Epidermal melanocyte (primary cell): ENCODE measurements at regions not wholly inside any gene's neighbourhood (a gene's known extent, or its start where the extent isn't known, plus 50 kb on each side); places are given as distances from the start of the nearest gene placed in this dataset.

Experiments used
- DNase-seq: peaks from one replicate; pipeline ENCODE4 v3.0.0; 2011; ENCODE audit warnings: low spot score; ENCODE audit not compliant: insufficient read length

DNA sequence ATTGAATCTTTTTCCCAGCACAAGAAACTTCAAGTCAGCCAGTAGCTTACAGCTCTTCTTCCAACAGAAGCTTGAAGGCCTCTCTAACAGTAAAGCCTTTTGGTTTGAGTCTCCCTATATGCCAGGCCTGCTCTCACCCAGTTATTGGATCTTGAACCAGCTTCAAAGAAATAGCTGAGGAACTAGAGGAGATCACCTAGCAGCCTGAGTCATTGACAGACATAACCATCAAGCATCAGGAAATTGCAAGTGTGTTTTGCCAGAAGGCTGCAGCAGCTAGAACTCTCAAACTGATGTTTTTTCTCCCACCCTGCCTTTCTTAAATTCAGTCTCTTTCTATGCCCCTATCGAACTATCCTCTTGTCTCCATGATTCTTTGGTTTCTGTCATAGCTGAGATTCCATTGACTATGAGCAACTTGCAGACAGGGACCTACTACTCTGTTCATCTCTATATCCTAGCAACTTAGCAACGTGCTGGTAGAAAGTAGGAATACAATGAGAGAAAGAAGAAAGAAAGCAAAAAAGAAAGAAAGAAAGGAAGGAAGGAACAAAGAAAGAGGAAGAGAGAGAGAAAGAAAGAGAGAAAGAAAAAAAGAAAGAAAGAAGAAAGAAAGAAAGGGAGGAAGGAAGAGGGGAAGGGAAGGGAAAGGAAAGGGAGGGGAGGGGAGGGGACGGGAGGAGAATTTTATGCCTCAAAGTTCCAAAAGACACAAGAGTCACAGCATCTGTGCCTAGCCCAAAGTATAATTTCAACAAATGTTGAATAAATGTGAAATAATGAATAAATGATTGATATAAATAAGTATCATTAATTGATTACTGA lies 60.0 kb upstream of the FGGY start:
- no peak for DNase-seq

DNA sequence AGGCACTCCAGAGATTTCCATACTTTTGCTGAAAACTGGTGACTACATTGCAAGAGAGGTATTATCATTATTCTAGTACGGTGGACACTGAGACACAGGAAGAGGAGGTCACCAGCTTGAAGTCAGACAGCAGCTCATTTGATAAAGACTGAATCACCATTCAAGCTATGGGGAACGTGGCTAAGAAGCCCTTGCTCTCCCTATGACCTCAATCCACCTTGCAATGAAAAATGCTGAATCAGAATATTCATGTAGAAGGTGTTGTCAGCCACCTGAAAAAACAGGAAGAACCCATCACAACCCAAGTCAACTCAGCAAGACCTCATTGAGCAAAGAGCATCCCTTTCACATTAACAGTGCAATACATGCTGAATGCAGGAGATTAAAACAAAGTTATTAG lies 59.0 kb upstream of the FGGY start:
- no peak for DNase-seq

DNA sequence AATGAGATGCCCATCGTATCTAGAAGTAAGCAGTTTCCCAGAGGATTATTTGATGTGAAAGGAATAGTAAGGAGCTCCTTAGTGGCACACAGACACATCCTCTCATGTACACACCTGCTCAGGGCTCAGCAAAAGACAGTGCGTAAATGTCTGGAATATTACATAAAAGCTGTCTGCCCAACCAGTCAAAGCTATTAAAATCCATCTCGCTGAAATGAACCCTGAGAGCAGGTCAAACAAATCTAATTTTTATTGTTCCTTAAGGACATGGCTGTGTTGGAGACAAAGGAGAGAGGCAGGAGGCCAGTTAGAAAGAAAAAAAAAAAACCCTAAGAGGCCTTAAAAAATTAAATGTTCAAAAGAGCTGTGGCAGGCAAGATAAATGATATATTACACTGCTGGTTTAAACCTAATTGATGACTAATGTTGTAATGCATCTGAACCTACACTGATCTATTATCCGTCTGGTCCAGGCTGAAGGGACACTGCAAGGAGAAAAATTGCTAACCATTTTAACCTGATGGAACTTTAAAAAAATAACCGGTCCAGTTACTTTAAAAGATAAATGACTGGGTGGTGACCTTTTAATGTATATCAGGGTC lies 58.5 kb upstream of the FGGY start:
- DNase-seq = no peak

DNA sequence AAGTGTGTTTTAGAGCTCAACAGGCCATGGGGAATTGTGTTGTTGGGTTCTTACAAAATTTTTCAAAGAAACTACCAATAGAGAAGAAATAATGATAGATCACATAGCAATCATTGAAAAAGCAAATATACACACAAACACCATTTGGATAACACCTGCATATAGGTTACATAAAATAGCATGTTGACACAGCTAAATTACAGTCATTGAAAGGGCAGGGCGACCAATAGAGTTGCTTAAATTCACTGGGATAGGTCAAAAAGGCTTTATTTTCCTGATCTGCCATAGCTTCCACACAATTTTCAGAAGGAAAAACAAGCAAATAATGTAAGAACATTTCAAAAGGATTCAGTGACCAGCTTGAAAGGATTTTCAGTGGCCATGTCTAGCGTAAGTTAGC lies 57.9 kb upstream of the FGGY start:
- DNase-seq = no peak

DNA sequence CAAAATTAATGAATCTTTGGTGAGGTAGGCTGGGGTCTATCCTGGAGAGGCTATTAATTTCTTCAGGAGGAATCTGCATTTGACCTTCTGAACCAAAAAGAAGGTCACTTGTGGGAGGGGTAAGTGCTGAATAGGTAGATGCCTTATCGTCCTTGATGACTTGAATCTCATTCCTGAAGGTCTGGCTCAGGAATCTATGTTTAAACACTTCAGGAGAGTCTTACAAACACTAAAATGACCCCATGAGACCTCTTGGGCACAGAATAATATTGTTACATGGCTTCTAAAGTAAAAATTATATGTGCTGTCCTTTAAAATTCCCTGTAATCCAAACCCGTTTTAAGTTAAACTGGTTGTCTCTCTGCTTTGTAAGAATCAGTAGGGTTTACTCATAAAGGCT lies 55.0 kb upstream of the FGGY start:
- DNase-seq = no peak

DNA sequence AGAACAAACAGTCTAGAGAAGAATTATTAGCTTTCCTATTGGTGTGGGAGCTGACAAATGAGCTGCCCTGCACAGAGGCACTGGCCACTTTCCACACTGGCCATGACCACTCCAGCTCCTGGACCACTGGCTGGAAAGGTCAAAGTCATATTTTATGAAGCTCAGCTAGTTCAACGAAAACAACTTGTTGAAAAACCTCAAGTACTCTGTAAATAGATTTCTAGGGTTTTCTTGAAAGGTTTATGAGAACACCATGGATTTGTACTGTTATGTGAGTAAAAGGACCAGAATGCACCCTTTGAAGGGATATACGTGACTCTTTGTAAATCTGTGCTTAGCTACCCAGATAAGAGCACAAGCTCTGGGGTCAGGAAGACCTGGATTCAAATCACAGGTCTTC lies 54.5 kb upstream of the FGGY start:
- no peak for DNase-seq

DNA sequence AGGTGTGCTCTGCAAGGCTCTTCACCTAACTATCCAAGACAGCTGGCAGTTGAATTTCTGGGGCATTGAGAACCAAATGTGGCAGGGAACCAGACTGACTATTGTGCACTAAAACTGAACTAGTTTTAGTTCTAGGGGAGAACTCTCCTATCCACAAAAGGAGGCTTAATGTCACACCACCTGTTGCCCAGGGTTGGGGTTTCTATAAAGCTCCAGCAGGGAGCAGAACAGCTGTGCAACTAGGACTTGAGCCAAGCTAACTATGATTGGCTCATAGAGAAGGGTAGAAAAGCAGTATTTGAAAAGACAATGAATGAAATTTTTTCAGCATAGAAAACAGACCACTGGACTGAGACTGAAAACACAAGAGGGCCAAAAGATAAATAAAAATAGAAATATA lies 53.3 kb upstream of the FGGY start:
- no peak for DNase-seq

DNA sequence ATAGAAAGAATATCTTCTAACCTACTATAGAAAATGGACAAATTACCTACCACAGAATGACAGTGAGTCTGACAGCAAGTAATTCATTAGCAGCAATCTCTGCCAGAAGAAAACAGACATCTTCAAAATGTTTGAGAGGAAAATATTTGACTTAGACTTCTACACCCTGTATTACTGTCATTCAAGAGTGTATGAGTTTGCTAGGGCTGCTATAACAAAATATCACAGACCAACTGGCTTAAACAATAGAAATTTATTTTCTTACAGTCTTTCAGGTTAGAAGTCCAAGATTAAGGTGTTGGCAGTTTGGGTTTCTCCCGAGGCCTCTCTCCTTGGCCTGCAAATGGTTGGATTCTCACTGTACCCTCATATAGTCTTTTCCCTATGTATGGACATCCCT lies 52.9 kb upstream of the FGGY start:
- no peak for DNase-seq

DNA sequence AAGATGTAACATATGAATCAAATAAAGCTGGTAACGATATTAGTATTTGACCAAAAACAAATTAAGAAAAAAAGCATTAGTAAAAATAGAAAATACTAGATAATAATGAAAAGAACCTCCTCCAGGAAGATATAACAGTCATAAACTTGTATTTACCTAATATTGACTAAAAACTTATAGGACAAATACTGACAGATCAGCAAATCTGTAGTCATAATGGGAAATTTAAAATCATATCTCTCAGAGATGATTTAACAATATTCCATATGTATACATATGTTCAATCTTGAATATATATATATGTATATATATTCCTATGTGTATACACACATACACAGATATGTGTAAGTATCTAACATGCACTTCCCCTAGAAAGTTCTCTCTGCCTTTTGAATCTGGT lies 52.0 kb upstream of the FGGY start:
- DNase-seq = no peak
